Psoas muscle (tissue), 7 donors: ENCODE measurements at regions not wholly inside any gene's neighbourhood (a gene's known extent, or its start where the extent isn't known, plus 50 kb on each side); places are given as distances from the start of the nearest gene placed in this dataset.

ENCODE experiments used
- ATAC-seq, 4 donors: fragments of 200-7000 bp; cut with Tn5 transposase; one replicate each; pipeline ENCODE4 v1.9.1; 2020; ENCODE audit warnings: moderate library complexity in 3 of 4, mild to moderate bottlenecking in 2 of 4
- DNase-seq, 2 donors: peaks; one replicate each; pipeline ENCODE4 v3.0.0-alpha.2; 2020
- H3K27ac ChIP-seq: fragments of 200-600 bp; one replicate; pipeline ENCODE4 v1.8.0; 2022
- H3K27me3 ChIP-seq, 3 donors: fragments of 200-600 bp in 1 of 3; one replicate each; pipeline versions ENCODE4 v1.6.1 to v1.8.0; 2013 to 2022; ENCODE audit warnings: low read length in 2 of 3, mild to moderate bottlenecking in 2 of 3, moderate library complexity in 1 of 3; ENCODE audit not compliant: insufficient read depth in 3 of 3
- H3K36me3 ChIP-seq, 2 donors: fragments of 200-600 bp in 1 of 2; one replicate each; pipeline versions ENCODE4 v1.6.1 to v1.8.0; 2013 to 2022; ENCODE audit warnings: low read depth in 1 of 2, mild to moderate bottlenecking in 1 of 2, moderate library complexity in 1 of 2; ENCODE audit not compliant: insufficient read depth in 1 of 2
- H3K4me1 ChIP-seq: fragments of 200-600 bp; one replicate; pipeline ENCODE4 v1.8.0; 2022
- H3K4me3 ChIP-seq: fragments of 200-600 bp; one replicate; pipeline ENCODE4 v1.8.0; 2022; ENCODE audit warnings: mild to moderate bottlenecking
- H3K9me3 ChIP-seq: fragments of 200-600 bp; one replicate; pipeline ENCODE4 v1.8.0; 2022
- CTCF ChIP-seq: fragments of 200-600 bp; IDR thresholded peaks from one replicate; pipeline ENCODE4 v1.8.0; 2022; ENCODE audit warnings: antibody characterized with exemption
- WGBS, 3 donors: extraction: QIAGEN DNeasy Blood & Tissue Kit; methylation state at CpG; one replicate each; pipeline versions ENCODE4 v1.1.6 to v1.1.7; 2013; 5-methylcytosine and 5-hydroxymethylcytosine counted together
- intact Hi-C, 2 donors: fragments of 100-400 bp; cut with DNase I; formaldehyde crosslinking; loops; one replicate each; pipeline versions ENCODE4 v1.11.0 to v1.14.2; 2022
- donor health status: healthy with polysubstance abuse.
- donor health status: DM: no; HTN: no; CAD: no; lungs with moderate emphysema.
- donor health status: Bipolar disorder and iron deficiency.
- donor health status: healthy.
- donor health status: DM: yes; HTN: yes; CAD: no.
- donor health status: DM: no; HTN: no; CAD: no.
- donor health status: DM: yes; HTN: yes; CAD: no.

- H3K27ac ChIP-seq, result no peak overlapping the region
- ATAC-seq (no peak), DNase-seq (no peak)
- H3K9me3 ChIP-seq, result no peaks in the 10 kb centered on the region
- no peak overlapping the region for H3K4me3 ChIP-seq
- no peak for TF ChIP-seq CTCF
- H3K27me3 ChIP-seq, result no peaks in the 10 kb centered on the region
- H3K4me1 ChIP-seq, result no peaks in the 10 kb centered on the region
- intact Hi-C loops, result no loop called here
- no peaks in the 10 kb centered on the region for H3K36me3 ChIP-seq
- WGBS, 3 donors, result 69 to 84% (median 69%) methylated on average over 5 of the region's 5 CpGs
Measured at GRCh38 chr2:118272391-118272790, 184.1 kb downstream of the INSIG2 start.

GRCh38 chr2:118269408-118270051 is 181.3 kb downstream of the INSIG2 start:
- H3K27me3 ChIP-seq, result no peaks in the 10 kb centered on the region
- H3K4me1 ChIP-seq, result no peaks in the 10 kb centered on the region
- no peak overlapping the region for H3K4me3 ChIP-seq
- no peaks in the 10 kb centered on the region for H3K36me3 ChIP-seq
- TF ChIP-seq CTCF, result no peak
- ATAC-seq, result no peak
- no peak overlapping the region for H3K27ac ChIP-seq
- intact Hi-C loops, result no loop called here
- H3K9me3 ChIP-seq, result no peaks in the 10 kb centered on the region
- no peak for DNase-seq
- 58 to 69% (median 59%) methylated on average over 9 of the region's 9 CpGs for WGBS, 3 donors

- Histone ChIP-seq H3K4me3 (no peak overlapping the region), H3K4me1 (no peaks in the 10 kb centered on the region), H3K27me3 (no peaks in the 10 kb centered on the region), H3K9me3 (no peaks in the 10 kb centered on the region), H3K36me3 (no peaks in the 10 kb centered on the region), H3K27ac (no peak overlapping the region)
- intact Hi-C loops, result no loop called here
- no peak for TF ChIP-seq CTCF
- DNase-seq (no peak), ATAC-seq (no peak)
- 70 to 76% (median 71%) methylated on average over 5 of the region's 5 CpGs for WGBS, 3 donors
Measured at GRCh38 chr2:118268268-118268667, 180.0 kb downstream of the INSIG2 start.

GRCh38 chr2:118265873-118266455 is 177.7 kb downstream of the INSIG2 start:
- no peak for ATAC-seq
- WGBS, 3 donors, result 77 to 87% (median 77%) methylated on average over 3 of the region's 3 CpGs
- no peaks in the 10 kb centered on the region for H3K27me3 ChIP-seq
- H3K9me3 ChIP-seq, result no peaks in the 10 kb centered on the region
- H3K36me3 ChIP-seq, result no peaks in the 10 kb centered on the region
- intact Hi-C loops, result no loop called here
- H3K4me1 ChIP-seq, result no peaks in the 10 kb centered on the region
- TF ChIP-seq CTCF, result no peak
- no peak overlapping the region for H3K27ac ChIP-seq
- no peak overlapping the region for H3K4me3 ChIP-seq
- no peak for DNase-seq
